ENCODE measurements at regions not wholly inside any gene's neighbourhood (a gene's known extent, or its start where the extent isn't known, plus 50 kb on each side); places are given as distances from the start of the nearest gene placed in this dataset.

DNA sequence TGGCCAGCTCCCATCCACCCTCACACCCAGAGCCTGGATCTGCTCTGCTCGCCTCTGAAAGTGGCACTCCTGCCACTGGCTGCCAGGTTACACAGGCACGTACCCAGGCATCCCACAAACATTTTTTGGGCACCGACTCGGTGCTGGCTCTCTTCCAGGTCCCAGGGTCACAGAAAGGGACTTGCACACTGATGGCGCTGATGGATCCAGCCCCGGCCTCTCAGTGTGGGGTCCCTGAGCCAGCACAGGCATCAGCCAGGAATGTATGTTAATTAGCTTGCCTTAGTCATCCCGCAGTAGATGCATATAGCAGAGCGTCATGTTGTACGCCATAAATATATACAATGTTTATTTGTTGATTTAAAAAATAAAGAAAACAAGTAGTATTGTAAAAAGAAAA lies 537.2 kb downstream of the NPHP4 start:
- TF ChIP-seq CTCF (conservative IDR thresholded peaks at IDR 0.05 in 1 of 2, IDR thresholded peaks at IDR 0.05 in 1 of 2; ENCODE audit: low read depth in 1 of 2, low read length in 2 of 2) = no peak
- no peak for TF ChIP-seq EZH2 (IDR thresholded peaks at IDR 0.05; ENCODE audit: low read length, missing control alignments)

DNA sequence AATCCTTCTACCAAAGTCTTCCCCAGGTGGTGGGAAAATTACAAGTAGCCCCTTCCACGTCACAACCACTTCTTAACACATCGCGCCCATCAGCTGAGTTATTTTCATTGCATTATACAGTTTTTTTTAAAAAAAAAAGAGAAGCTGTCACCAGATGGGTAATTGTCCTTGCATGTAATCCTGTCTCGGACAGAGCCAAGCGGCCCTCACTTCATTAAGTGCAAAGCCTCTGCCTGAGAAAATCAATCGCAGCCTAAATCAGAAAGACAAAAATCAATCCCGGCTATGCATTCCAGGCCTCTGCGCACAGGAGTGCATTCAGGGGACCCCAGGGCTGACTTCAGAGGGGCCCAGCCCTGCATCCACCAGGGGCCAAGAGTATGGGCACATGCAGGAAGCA lies 538.9 kb downstream of the NPHP4 start:
- Histone ChIP-seq H3K4me2 (ENCODE audit: extremely low read depth, insufficient read depth, low read length) (no peak overlapping the region), H3K27ac (ENCODE audit: insufficient read depth, low read length) (no peak overlapping the region), H3K36me3 (ENCODE audit: control insufficient read depth, insufficient read depth, low read length) (no peaks in the 10 kb centered on the region), H3K27me3 (ENCODE audit: control insufficient read depth, insufficient read depth, low read length) (no peaks in the 10 kb centered on the region), H3K4me1 (ENCODE audit: control insufficient read depth, extremely low read depth, insufficient read depth, low read length) (no peaks in the 10 kb centered on the region), H3K9me3 (ENCODE audit: control insufficient read depth, insufficient read depth, low read depth, low read length) (no peaks in the 10 kb centered on the region), H3K4me3 (replicated peaks in 1 of 4; ENCODE audit: control extremely low read depth in 1 of 4, insufficient read depth in 1 of 4, low read depth in 3 of 4, low read length in 4 of 4) (no peak overlapping the region), H3K9ac (ENCODE audit: insufficient read depth, low read length) (no peak overlapping the region), H4K20me1 (ENCODE audit: control insufficient read depth, extremely low read depth, insufficient read depth, low read length) (no peaks in the 10 kb centered on the region), H3K79me2 (ENCODE audit: control insufficient read depth, insufficient read depth, low read length) (no peaks in the 10 kb centered on the region), H2AFZ (ENCODE audit: low read length) (no peak overlapping the region)
- no peak for DNase-seq (ENCODE audit: low read depth in 2 of 2)
- TF ChIP-seq EZH2 (IDR thresholded peaks at IDR 0.05; ENCODE audit: low read length, missing control alignments) (no peak), CTCF (conservative IDR thresholded peaks at IDR 0.05 in 1 of 2, IDR thresholded peaks at IDR 0.05 in 1 of 2; ENCODE audit: low read depth in 1 of 2, low read length in 2 of 2) (no peak)

More for the DNA sequence above, 537.2 kb downstream of the NPHP4 start:
- Histone ChIP-seq H4K20me1 (ENCODE audit: control insufficient read depth, extremely low read depth, insufficient read depth, low read length) (no peaks in the 10 kb centered on the region), H3K27me3 (ENCODE audit: control insufficient read depth, insufficient read depth, low read length) (no peaks in the 10 kb centered on the region), H2AFZ (ENCODE audit: low read length) (no peak overlapping the region), H3K27ac (ENCODE audit: insufficient read depth, low read length) (no peak overlapping the region), H3K4me2 (ENCODE audit: extremely low read depth, insufficient read depth, low read length) (no peak overlapping the region), H3K36me3 (ENCODE audit: control insufficient read depth, insufficient read depth, low read length) (no peaks in the 10 kb centered on the region), H3K9me3 (ENCODE audit: control insufficient read depth, insufficient read depth, low read depth, low read length) (no peaks in the 10 kb centered on the region), H3K79me2 (ENCODE audit: control insufficient read depth, insufficient read depth, low read length) (no peaks in the 10 kb centered on the region), H3K9ac (ENCODE audit: insufficient read depth, low read length) (no peak overlapping the region), H3K4me1 (ENCODE audit: control insufficient read depth, extremely low read depth, insufficient read depth, low read length) (no peaks in the 10 kb centered on the region), H3K4me3 (replicated peaks in 1 of 4; ENCODE audit: control extremely low read depth in 1 of 4, insufficient read depth in 1 of 4, low read depth in 3 of 4, low read length in 4 of 4) (no peak overlapping the region)
- no peak for DNase-seq (ENCODE audit: low read depth in 2 of 2)

DNA sequence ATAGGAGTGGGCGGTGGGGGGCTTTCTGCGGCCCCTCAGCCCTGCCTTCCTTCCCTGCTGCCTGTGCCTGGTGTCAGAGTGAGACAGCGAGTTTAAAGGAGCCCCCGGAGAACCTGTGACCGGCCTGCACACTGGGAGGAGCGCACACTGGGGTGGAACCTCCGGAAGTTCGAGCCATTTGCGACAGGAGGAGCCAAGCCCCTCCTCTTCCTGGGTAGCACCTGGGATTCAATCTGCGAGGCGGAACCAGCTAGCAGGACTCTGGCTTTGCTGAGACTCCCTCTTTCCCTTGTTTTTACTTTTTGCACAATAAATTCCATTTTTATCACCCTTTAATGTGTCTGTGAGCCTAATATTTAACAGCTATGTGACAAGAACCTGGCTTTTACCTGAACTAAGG lies 540.6 kb downstream of the NPHP4 start:
- no peaks in the 10 kb centered on the region for H3K9me3 ChIP-seq (ENCODE audit: control insufficient read depth, insufficient read depth, low read depth, low read length)
- TF ChIP-seq EZH2 (IDR thresholded peaks at IDR 0.05; ENCODE audit: low read length, missing control alignments) = no peak
- no peak for TF ChIP-seq CTCF (conservative IDR thresholded peaks at IDR 0.05 in 1 of 2, IDR thresholded peaks at IDR 0.05 in 1 of 2; ENCODE audit: low read depth in 1 of 2, low read length in 2 of 2)
- no peak overlapping the region for H3K9ac ChIP-seq (ENCODE audit: insufficient read depth, low read length)
- no peak overlapping the region for H3K4me3 ChIP-seq (replicated peaks in 1 of 4; ENCODE audit: control extremely low read depth in 1 of 4, insufficient read depth in 1 of 4, low read depth in 3 of 4, low read length in 4 of 4)
- no peaks in the 10 kb centered on the region for H3K4me1 ChIP-seq (ENCODE audit: control insufficient read depth, extremely low read depth, insufficient read depth, low read length)
- DNase-seq (ENCODE audit: low read depth in 2 of 2) = no peak
- H3K27me3 ChIP-seq (ENCODE audit: control insufficient read depth, insufficient read depth, low read length) = no peaks in the 10 kb centered on the region
- no peaks in the 10 kb centered on the region for H3K79me2 ChIP-seq (ENCODE audit: control insufficient read depth, insufficient read depth, low read length)
- no peak overlapping the region for H3K27ac ChIP-seq (ENCODE audit: insufficient read depth, low read length)
- H3K4me2 ChIP-seq (ENCODE audit: extremely low read depth, insufficient read depth, low read length) = no peak overlapping the region
- H2AFZ ChIP-seq (ENCODE audit: low read length) = no peak overlapping the region
- H3K36me3 ChIP-seq (ENCODE audit: control insufficient read depth, insufficient read depth, low read length) = no peaks in the 10 kb centered on the region
- H4K20me1 ChIP-seq (ENCODE audit: control insufficient read depth, extremely low read depth, insufficient read depth, low read length) = no peaks in the 10 kb centered on the region

All from fibroblast of lung (primary cell).